ENCODE measurements at regions not wholly inside any gene's neighbourhood (a gene's known extent, or its start where the extent isn't known, plus 50 kb on each side); places are given as distances from the start of the nearest gene placed in this dataset.
A peak's percentile ranks its signal among the peaks of the same experiment; 100 is the strongest.

DNA sequence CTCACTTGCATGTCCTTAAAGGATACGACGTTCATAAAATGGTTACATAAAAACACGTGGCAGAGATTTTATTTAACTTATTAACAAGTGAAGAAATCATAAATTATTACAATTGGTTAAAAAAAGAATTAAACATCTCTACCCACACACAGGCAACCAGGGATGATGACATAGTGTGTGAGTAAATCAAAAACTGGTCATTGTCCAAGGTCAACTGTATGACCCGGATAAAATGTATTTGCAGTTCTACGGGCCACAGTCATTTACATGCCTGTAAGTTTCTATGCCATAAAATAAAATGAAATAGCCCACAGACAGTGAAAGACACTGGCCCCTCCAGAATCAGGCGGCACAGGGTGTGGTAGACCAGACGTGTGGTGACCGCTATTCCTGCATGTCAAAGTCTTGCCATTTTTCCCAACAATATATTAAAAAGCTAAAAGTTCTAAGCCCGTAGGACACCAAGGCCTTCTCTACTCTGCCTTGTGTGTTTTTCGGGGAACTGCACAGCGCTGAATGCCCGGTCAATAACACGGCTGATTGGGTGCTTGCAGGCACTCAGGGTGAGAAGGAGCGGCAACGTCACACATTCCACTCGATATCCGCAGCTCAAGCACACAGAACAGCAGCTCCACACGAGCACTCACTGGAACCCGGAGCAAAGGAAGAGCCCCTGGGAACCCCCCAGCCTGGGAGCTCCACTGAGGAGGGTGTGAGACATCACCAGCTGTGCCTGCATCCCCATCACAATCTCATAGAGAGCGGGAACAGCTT, 143.3 kb upstream of the PPP2R2D start:
- Histone ChIP-seq H3K27me3 (ENCODE audit: control insufficient read depth, insufficient read depth, low read length) (no peaks in the 10 kb centered on the region), H3K36me3 (ENCODE audit: control insufficient read depth, insufficient read depth, low read length) (no peaks in the 10 kb centered on the region), H3K4me3 (ENCODE audit: low read depth, low read length) (no peak overlapping the region)
- no peak for FAIRE-seq
- no peak for DNase-seq (ENCODE audit: low read depth)
- TF ChIP-seq, protein P1, sequence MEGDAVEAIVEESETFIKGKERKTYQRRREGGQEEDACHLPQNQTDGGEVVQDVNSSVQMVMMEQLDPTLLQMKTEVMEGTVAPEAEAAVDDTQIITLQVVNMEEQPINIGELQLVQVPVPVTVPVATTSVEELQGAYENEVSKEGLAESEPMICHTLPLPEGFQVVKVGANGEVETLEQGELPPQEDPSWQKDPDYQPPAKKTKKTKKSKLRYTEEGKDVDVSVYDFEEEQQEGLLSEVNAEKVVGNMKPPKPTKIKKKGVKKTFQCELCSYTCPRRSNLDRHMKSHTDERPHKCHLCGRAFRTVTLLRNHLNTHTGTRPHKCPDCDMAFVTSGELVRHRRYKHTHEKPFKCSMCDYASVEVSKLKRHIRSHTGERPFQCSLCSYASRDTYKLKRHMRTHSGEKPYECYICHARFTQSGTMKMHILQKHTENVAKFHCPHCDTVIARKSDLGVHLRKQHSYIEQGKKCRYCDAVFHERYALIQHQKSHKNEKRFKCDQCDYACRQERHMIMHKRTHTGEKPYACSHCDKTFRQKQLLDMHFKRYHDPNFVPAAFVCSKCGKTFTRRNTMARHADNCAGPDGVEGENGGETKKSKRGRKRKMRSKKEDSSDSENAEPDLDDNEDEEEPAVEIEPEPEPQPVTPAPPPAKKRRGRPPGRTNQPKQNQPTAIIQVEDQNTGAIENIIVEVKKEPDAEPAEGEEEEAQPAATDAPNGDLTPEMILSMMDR (IDR thresholded peaks at IDR 0.05; ENCODE audit: insufficient read depth, low read length, severe bottlenecking), result no peak

DNA sequence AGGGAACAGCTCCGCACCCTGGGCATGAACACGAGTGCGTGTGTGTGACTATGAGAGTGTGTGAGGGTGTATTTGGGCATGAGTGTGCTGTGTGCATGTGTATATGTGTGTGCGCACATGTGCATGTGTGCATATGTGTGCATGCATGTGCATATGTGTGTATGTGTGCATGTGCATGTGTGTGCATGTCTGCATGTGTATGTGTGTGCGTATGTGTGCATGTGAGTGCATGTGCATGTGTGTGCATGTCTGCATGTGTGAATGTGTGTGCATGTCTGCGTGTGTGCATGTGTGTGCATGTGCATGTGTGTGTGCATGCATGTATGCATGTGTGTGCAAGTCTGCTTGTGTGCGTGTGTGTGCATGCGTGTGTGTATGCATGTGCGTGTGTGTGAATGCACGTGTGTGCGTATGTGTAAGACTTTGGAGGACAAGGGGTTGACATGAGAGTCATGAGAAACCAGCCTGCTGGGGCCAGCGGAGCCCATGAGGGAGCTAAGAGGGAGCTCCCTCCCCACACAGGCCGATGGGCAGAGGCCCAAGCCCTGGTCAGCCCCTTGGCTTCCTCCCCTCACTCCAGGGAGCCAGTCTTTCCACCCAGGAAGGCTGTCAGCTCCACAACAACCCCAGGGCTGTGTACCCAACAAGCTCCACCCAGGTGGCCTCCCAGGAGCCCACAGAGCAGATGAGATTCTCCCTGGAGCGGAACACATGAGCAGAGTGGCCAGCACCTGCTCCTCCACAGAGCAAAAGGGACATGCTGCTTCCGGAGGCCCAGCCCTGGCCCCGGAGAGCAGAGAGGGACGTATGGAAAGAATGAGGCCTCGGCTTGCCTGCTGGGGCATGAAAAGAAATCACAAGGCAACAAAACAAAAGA, 142.5 kb upstream of the PPP2R2D start:
- Histone ChIP-seq H3K27me3 (ENCODE audit: control insufficient read depth, insufficient read depth, low read length) (no peaks in the 10 kb centered on the region), H3K36me3 (ENCODE audit: control insufficient read depth, insufficient read depth, low read length) (no peaks in the 10 kb centered on the region), H3K4me3 (ENCODE audit: low read depth, low read length) (no peak overlapping the region)
- TF ChIP-seq, protein P1 (IDR thresholded peaks at IDR 0.05; ENCODE audit: insufficient read depth, low read length, severe bottlenecking), result no peak
- DNase-seq (ENCODE audit: low read depth) (no peak), FAIRE-seq (peak; percentile 98)

DNA sequence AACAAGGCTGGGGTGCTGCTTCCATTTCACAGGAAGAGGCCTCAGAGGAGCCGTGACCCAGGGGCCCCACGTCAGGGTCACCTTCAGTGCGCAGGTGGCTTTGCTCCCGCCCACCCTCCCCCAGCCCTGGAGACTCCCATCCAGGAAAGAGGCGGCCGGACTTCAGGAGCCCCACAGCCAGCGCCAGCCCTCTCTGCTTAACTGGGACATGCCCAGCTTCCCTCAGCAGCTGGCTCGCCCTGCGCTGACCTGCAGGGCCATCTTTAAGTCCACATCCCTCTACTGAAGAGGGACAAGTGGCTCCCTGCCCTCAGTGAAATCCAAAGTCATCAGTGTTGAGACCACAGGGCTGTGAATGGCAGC, 141.9 kb upstream of the PPP2R2D start:
- TF ChIP-seq, protein P1 (IDR thresholded peaks at IDR 0.05; ENCODE audit: insufficient read depth, low read length, severe bottlenecking), result no peak
- Histone ChIP-seq H3K36me3 (ENCODE audit: control insufficient read depth, insufficient read depth, low read length) (no peaks in the 10 kb centered on the region), H3K27me3 (ENCODE audit: control insufficient read depth, insufficient read depth, low read length) (no peaks in the 10 kb centered on the region), H3K4me3 (ENCODE audit: low read depth, low read length) (no peak overlapping the region)
- DNase-seq (ENCODE audit: low read depth) (no peak), FAIRE-seq (no peak)

DNA sequence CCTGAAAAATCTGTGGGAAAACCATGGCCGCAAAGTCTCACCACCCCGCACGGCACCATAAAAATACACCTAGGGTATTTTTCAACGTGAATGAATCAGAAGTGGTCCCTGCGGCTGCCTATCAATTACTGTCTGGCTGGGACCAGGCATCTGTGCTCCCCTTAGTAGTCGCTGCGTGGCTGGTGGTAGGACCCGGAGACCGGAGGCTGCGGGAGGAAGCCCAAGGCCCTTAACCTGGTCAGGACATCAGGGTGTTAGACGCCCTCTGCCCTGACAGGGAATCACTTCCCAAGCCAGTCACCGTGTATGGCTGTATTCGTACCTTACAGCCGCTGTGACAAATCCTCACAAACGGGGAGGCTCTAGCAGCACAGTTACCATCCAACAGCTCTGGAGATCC, 141.5 kb upstream of the PPP2R2D start:
- no peaks in the 10 kb centered on the region for H3K36me3 ChIP-seq (ENCODE audit: control insufficient read depth, insufficient read depth, low read length)
- H3K4me3 ChIP-seq (ENCODE audit: low read depth, low read length), result no peak overlapping the region
- DNase-seq (ENCODE audit: low read depth), result no peak
- peak; percentile 91 for FAIRE-seq
- H3K27me3 ChIP-seq (ENCODE audit: control insufficient read depth, insufficient read depth, low read length), result no peaks in the 10 kb centered on the region
- TF ChIP-seq, protein P1 (IDR thresholded peaks at IDR 0.05; ENCODE audit: insufficient read depth, low read length, severe bottlenecking), result no peak

DNA sequence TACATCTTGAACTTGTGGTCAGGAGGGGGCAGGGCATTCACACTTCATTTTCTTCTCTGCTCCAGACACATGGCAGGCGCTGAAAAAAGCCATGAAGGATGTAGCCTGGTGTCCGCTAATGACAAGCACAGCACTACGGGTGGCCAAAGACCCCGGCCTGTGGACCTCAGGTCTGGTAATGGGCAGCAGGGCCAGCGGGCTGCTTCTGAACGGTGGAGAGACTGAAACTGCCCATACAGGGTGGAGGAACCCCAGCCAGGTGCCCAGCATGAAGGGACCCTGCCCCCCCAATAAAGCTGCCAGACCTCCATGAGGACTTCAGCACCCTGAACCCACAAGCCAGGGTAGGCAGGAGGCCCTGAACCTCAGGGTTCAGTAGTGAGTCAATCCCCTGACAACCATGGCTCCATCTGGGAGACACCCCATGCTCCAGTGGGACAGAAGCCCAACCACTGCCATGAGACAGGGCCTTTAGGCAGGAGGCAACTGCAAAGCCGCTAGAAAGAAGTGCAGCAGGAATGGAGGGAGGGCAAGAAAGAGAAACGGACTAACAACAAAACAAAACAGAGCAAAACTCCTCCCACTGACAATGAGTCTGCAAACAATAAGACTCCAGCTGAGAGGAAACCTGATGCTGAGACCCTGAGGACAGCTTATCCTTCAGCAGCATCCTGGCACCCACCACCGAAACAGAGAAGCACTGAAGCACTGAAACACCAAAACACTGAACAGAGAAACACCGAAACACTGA, 140.2 kb upstream of the PPP2R2D start:
- FAIRE-seq (no peak), DNase-seq (ENCODE audit: low read depth) (no peak)
- TF ChIP-seq, protein P1 (IDR thresholded peaks at IDR 0.05; ENCODE audit: insufficient read depth, low read length, severe bottlenecking), result no peak
- no peak overlapping the region for H3K4me3 ChIP-seq (ENCODE audit: low read depth, low read length)
- H3K36me3 ChIP-seq (ENCODE audit: control insufficient read depth, insufficient read depth, low read length), result no peaks in the 10 kb centered on the region
- no peaks in the 10 kb centered on the region for H3K27me3 ChIP-seq (ENCODE audit: control insufficient read depth, insufficient read depth, low read length)

Measured in bronchial epithelial cell (primary cell).